ENCODE measurements at regions not wholly inside any gene's neighbourhood (a gene's known extent, or its start where the extent isn't known, plus 50 kb on each side); places are given as distances from the start of the nearest gene placed in this dataset.

GRCh38 chr4:45527160-45527559, 596.7 kb downstream of the GABRG1 start:
- Histone ChIP-seq H3K4me1 (ENCODE audit: insufficient read depth, low read length) (no peaks in the 10 kb centered on the region), H3K4me2 (ENCODE audit: low read depth, low read length) (no peak overlapping the region), H3K27me3 (ENCODE audit: control insufficient read depth in 1 of 2, insufficient read depth in 2 of 2, low read length in 2 of 2) (no peaks in the 10 kb centered on the region), H3K79me2 (ENCODE audit: insufficient read depth, low read length) (no peaks in the 10 kb centered on the region), H3K27ac (ENCODE audit: extremely low read length, insufficient read depth, low read length) (no peak overlapping the region), H2AFZ (ENCODE audit: low read length) (no peak overlapping the region), H4K20me1 (ENCODE audit: insufficient read depth, low read length) (no peaks in the 10 kb centered on the region), H3K9ac (ENCODE audit: insufficient read depth, low read depth, low read length) (no peak overlapping the region), H3K9me3 (ENCODE audit: low read length) (peaks cover 16% of the 10 kb centered on the region), H3K36me3 (replicated peaks in 1 of 2; ENCODE audit: control insufficient read depth in 1 of 2, insufficient read depth in 2 of 2, low read length in 2 of 2) (no peaks in the 10 kb centered on the region), H3K4me3 (replicated peaks in 1 of 3; ENCODE audit: insufficient read depth in 1 of 3, low read depth in 2 of 3, low read length in 3 of 3) (no peak overlapping the region)
- in situ Hi-C loops (cut with HindIII; ENCODE audit: extremely low pct_ligation_motif_present, low pct_unique_long_range_greater_than_20kb) = no loop called here
- CTCF ChIA-PET (ENCODE audit: low intra/inter-chr PET ratio, low total read pairs) = no interaction called here
- 10% methylated on average over 3 of the region's 3 CpGs for WGBS (ENCODE audit: low lambda C conversion rate)
- intact Hi-C loops (cut with micrococcal nuclease; ENCODE audit: unreplicated experiment) = no loop called here
- DNase-seq (ENCODE audit: low spot score) (no peak), ATAC-seq (no peak), FAIRE-seq (no peak)
- POLR2A ChIA-PET = no interaction called here
- TF ChIP-seq SSRP1 (CRISPR knock-in tag; IDR thresholded peaks at IDR 0.05) = no peak
- no peak for TF ChIP-seq ZNF335 (CRISPR knock-in tag; IDR thresholded peaks at IDR 0.05)
- TF ChIP-seq, protein P1, sequence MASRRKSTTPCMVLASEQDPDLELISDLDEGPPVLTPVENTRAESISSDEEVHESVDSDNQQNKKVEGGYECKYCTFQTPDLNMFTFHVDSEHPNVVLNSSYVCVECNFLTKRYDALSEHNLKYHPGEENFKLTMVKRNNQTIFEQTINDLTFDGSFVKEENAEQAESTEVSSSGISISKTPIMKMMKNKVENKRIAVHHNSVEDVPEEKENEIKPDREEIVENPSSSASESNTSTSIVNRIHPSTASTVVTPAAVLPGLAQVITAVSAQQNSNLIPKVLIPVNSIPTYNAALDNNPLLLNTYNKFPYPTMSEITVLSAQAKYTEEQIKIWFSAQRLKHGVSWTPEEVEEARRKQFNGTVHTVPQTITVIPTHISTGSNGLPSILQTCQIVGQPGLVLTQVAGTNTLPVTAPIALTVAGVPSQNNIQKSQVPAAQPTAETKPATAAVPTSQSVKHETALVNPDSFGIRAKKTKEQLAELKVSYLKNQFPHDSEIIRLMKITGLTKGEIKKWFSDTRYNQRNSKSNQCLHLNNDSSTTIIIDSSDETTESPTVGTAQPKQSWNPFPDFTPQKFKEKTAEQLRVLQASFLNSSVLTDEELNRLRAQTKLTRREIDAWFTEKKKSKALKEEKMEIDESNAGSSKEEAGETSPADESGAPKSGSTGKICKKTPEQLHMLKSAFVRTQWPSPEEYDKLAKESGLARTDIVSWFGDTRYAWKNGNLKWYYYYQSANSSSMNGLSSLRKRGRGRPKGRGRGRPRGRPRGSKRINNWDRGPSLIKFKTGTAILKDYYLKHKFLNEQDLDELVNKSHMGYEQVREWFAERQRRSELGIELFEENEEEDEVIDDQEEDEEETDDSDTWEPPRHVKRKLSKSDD (CRISPR knock-in tag; IDR thresholded peaks at IDR 0.05; ENCODE audit: low read depth) = no peak
- no peak for TF ChIP-seq NCOR1 (IDR thresholded peaks at IDR 0.05; ENCODE audit: borderline replicate concordance, low read length)
- TF ChIP-seq, protein P2, sequence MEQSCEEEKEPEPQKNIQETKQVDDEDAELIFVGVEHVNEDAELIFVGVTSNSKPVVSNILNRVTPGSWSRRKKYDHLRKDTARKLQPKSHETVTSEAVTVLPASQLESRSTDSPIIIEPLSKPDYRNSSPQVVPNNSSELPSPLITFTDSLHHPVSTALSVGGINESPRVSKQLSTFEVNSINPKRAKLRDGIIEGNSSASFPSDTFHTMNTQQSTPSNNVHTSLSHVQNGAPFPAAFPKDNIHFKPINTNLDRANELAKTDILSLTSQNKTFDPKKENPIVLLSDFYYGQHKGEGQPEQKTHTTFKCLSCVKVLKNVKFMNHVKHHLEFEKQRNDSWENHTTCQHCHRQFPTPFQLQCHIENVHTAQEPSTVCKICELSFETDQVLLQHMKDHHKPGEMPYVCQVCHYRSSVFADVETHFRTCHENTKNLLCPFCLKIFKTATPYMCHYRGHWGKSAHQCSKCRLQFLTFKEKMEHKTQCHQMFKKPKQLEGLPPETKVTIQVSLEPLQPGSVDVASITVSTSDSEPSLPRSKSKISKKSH (CRISPR knock-in tag; IDR thresholded peaks at IDR 0.05; ENCODE audit: borderline replicate concordance) = no peak
- peak; percentile 70 for TF ChIP-seq CEBPB (IDR thresholded peaks at IDR 0.05; ENCODE audit: borderline replicate concordance, low read depth, low read length)
- TF ChIP-seq, protein P3, sequence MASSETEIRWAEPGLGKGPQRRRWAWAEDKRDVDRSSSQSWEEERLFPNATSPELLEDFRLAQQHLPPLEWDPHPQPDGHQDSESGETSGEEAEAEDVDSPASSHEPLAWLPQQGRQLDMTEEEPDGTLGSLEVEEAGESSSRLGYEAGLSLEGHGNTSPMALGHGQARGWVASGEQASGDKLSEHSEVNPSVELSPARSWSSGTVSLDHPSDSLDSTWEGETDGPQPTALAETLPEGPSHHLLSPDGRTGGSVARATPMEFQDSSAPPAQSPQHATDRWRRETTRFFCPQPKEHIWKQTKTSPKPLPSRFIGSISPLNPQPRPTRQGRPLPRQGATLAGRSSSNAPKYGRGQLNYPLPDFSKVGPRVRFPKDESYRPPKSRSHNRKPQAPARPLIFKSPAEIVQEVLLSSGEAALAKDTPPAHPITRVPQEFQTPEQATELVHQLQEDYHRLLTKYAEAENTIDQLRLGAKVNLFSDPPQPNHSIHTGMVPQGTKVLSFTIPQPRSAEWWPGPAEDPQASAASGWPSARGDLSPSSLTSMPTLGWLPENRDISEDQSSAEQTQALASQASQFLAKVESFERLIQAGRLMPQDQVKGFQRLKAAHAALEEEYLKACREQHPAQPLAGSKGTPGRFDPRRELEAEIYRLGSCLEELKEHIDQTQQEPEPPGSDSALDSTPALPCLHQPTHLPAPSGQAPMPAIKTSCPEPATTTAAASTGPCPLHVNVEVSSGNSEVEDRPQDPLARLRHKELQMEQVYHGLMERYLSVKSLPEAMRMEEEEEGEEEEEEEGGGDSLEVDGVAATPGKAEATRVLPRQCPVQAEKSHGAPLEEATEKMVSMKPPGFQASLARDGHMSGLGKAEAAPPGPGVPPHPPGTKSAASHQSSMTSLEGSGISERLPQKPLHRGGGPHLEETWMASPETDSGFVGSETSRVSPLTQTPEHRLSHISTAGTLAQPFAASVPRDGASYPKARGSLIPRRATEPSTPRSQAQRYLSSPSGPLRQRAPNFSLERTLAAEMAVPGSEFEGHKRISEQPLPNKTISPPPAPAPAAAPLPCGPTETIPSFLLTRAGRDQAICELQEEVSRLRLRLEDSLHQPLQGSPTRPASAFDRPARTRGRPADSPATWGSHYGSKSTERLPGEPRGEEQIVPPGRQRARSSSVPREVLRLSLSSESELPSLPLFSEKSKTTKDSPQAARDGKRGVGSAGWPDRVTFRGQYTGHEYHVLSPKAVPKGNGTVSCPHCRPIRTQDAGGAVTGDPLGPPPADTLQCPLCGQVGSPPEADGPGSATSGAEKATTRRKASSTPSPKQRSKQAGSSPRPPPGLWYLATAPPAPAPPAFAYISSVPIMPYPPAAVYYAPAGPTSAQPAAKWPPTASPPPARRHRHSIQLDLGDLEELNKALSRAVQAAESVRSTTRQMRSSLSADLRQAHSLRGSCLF (CRISPR knock-in tag; IDR thresholded peaks at IDR 0.05; ENCODE audit: borderline replicate concordance) = no peak
- TF ChIP-seq JDP2 (CRISPR knock-in tag; IDR thresholded peaks at IDR 0.05; ENCODE audit: borderline replicate concordance) = no peak
- TF ChIP-seq NFYC (CRISPR knock-in tag; IDR thresholded peaks at IDR 0.05) = no peak
- no TSS peak for BruUV-seq (replicated peaks)

All from HepG2 (cell line).